GM19452 (cell line): ENCODE measurements at regions not wholly inside any gene's neighbourhood (a gene's known extent, or its start where the extent isn't known, plus 50 kb on each side); places are given as distances from the start of the nearest gene placed in this dataset.
"Not testable (repeated sequence)": the region's sequence is repeated elsewhere in the genome, so short reads cannot be mapped to it uniquely, and the experiment has no call there.

Source experiments
- ATAC-seq: cut with Tn5 transposase; IDR thresholded peaks from one replicate; pipeline ENCODE4 v1.9.1; 2021; ENCODE audit not compliant: unreplicated experiment

GRCh38 chr12:131272283-131272814, 318.6 kb downstream of the ADGRD1 start:
- not testable (repeated sequence) for ATAC-seq

GRCh38 chr12:131273291-131273845, 319.7 kb downstream of the ADGRD1 start:
- no peak for ATAC-seq

- no peak for ATAC-seq
Measured at GRCh38 chr12:131274061-131274460, 320.4 kb downstream of the ADGRD1 start.

- ATAC-seq = no peak
Measured at GRCh38 chr12:131274906-131275305, 321.2 kb downstream of the ADGRD1 start.

GRCh38 chr12:131275824-131276223, 322.1 kb downstream of the ADGRD1 start:
- no peak for ATAC-seq

- no peak for ATAC-seq
Measured at GRCh38 chr12:131276501-131277185, 322.9 kb downstream of the ADGRD1 start.

GRCh38 chr12:131277186-131278091, 323.7 kb downstream of the ADGRD1 start:
- ATAC-seq = not testable (repeated sequence)

- ATAC-seq = not testable (repeated sequence)
Measured at GRCh38 chr12:131278451-131279115, 324.9 kb downstream of the ADGRD1 start.

GRCh38 chr12:131279281-131279921, 325.7 kb downstream of the ADGRD1 start:
- no peak for ATAC-seq

GRCh38 chr12:131280426-131280825, 326.7 kb downstream of the ADGRD1 start:
- ATAC-seq = no peak

- no peak for ATAC-seq
Measured at GRCh38 chr12:131281016-131281415, 327.3 kb downstream of the ADGRD1 start.

- ATAC-seq = no peak
Measured at GRCh38 chr12:131282292-131283080, 328.8 kb downstream of the ADGRD1 start.

GRCh38 chr12:131283191-131283861, 329.6 kb downstream of the ADGRD1 start:
- no peak for ATAC-seq

GRCh38 chr12:131283862-131284825, 330.4 kb downstream of the ADGRD1 start:
- not testable (repeated sequence) for ATAC-seq

- not testable (repeated sequence) for ATAC-seq
Measured at GRCh38 chr12:131284954-131285904, 331.5 kb downstream of the ADGRD1 start.

- ATAC-seq = not testable (repeated sequence)
Measured at GRCh38 chr12:131285905-131286295, 332.2 kb downstream of the ADGRD1 start.

- ATAC-seq = not testable (repeated sequence)
Measured at GRCh38 chr12:131286301-131286700, 332.6 kb downstream of the ADGRD1 start.
